Superior temporal gyrus (tissue), 1 donor: ENCODE measurements at regions not wholly inside any gene's neighbourhood (a gene's known extent, or its start where the extent isn't known, plus 50 kb on each side); places are given as distances from the start of the nearest gene placed in this dataset.
"Not testable (repeated sequence)": the region's sequence is repeated elsewhere in the genome, so short reads cannot be mapped to it uniquely, and the experiment has no call there.

ENCODE experiments used
- DNase-seq: peaks from one replicate; pipeline ENCODE4 v3.0.0-alpha.2; 2016; ENCODE audit errors: extremely low spot score

GRCh38 chr9:134561427-134562145 lies 80.0 kb upstream of the COL5A1 start:
- DNase-seq: no peak

- DNase-seq: no peak
These were observed 79.3 kb upstream of the COL5A1 start for GRCh38 chr9:134562146-134562849.

GRCh38 chr9:134563397-134563796 lies 78.2 kb upstream of the COL5A1 start:
- DNase-seq: no peak

DNA sequence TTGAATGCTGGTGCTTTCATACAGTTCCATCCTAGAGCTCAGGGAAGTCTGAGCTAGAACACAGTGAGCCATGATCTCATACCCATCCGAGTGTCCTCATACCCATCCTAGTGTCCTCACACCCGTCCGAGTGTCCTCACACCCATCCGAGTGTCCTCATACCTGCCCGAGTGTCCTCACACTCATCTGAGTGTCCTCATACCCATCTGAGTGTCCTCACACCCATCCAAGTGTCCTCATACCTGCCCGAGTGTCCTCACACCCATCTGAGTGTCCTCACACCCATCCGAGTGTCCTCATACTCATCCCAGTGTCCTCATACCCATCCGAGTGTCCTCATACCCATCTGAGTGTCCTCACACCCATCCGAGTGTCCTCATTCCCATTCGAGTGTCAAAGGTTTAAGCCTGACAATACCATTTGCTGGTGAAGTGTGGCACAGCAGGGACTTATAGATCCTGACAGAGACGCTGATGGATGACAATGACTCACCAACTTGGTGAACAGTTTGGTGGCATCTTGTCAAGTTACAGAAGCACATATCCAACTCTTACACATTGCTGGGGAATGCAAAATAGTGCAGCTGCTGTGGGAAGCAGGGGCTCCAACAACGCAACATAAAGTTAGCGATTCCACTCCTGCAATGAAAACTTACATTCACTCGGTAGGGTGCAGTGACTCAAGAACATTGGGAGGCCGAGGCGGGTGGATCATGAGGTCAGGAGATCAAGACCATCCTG lies 77.0 kb upstream of the COL5A1 start:
- no peak for DNase-seq

GRCh38 chr9:134565316-134565915 lies 76.2 kb upstream of the COL5A1 start:
- no peak for DNase-seq

GRCh38 chr9:134566196-134566847 lies 75.3 kb upstream of the COL5A1 start:
- DNase-seq: no peak

- DNase-seq: no peak
These were observed 74.7 kb upstream of the COL5A1 start for GRCh38 chr9:134566936-134567335.

GRCh38 chr9:134568116-134568515 lies 73.5 kb upstream of the COL5A1 start:
- DNase-seq: no peak

DNA sequence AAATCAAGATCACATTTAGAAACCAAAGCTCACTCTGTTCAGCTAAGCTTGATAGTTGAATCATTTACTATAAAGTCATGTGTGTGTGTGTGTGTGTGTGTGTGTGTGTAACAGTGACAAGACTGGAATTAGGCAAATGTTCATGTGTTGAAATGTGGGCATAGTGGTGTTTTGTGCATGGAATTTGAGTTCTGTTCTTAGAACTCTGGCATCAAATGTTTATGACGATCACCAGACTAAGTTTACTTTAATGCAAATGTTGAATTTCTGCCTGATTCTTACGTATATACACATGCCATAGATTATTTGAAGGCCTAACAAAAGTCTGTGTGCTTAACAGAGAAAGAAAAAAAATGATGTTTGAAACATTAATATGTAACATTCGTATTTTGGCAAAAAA lies 72.8 kb upstream of the COL5A1 start:
- no peak for DNase-seq

GRCh38 chr9:134569626-134570025 lies 72.0 kb upstream of the COL5A1 start:
- no peak for DNase-seq

DNA sequence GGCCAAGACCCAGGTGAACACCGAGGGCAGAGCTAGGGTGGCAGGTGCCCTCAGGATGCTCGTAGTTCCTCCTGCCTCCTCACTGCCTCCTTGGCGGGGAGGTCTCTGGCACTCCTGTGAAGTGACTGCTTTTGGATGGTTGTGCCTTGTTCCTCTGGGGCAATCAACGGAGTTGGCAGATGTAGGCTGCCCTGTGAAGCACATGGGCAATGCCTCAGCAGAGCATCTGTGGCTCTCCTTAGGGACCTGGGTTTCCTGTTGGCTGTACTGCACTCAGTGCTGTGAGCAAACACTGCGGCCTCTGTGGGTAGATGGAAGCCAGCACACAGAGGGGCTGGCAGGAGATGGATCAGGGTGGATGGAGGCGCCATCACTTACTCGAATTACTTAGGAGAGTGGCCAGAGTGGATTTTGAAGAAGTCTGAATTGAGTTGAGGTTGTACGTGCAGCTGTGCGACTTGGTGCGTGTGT lies 71.4 kb upstream of the COL5A1 start:
- no peak for DNase-seq

DNA sequence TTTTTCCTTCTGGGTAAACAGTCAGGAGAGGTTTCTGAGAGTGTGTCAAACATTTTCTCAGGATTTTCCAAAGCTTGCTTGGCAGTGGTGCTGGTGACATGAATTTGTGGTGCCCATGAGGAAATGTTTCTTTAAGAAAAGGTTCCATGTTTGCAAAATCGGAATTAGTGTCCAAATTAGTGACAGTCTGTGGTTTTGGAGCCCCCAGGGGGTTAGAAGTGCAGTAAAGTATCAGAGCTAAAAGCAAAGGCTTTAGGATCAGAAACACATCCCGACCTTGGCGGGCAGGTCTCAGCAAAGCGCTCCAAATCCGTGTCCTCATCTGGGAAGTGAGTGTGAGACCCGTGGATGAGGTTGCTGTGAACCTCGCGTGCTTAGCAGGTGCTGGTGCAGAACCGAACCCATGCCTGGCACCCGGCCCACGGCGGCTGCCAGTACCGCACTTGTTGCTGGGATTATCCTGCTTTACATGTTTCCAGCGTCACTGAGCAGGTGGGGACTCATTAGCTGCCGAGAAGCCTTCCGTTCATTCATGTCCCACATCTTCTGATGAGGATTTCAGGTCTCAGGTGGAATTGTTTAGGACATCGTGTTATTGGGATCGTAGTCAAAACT lies 70.8 kb upstream of the COL5A1 start:
- DNase-seq: no peak

- no peak for DNase-seq
These were observed 70.2 kb upstream of the COL5A1 start for GRCh38 chr9:134571326-134571931.

- no peak for DNase-seq
These were observed 69.4 kb upstream of the COL5A1 start for GRCh38 chr9:134571946-134572917.

- DNase-seq: not testable (repeated sequence)
These were observed 66.9 kb upstream of the COL5A1 start for GRCh38 chr9:134574686-134575085.

DNA sequence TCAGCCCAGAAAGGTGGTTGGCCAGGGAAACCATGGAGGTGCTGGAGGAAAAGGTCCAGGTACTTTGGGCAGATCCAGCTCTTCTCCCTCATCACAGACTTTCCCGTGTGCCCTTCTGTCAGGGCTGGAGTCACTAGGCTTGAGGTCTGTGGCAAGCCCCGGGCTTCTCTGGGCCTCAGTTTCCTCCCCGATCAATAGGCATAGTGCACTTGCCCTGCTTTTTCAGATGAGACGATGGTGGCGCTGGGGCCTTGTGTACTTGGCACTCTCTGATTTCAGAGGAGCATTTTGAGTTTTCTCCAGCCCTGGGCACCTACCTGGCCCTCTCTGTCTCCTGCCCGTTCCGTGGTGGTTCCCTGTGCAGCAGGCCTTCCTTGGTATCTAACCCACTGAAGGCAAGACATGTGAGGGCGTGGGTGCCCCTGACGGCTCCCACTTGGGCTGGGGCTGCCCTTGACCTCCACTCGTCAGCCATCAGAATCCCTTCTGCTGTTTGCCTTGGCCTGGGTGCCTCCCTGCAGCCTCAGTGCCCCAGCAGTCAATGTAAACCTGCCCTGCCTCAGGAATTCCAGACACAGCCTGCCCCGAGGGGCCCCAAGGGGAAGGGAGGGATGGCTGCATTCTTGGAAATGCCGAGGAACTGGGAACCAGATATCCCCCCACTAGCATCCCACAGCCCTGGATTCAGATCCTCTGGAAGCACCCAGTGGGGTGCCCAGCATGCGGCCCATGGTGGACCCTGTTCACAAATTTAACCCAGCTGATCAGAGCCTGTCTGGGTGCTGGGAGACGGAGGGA lies 66.3 kb upstream of the COL5A1 start:
- no peak for DNase-seq

- DNase-seq: no peak
These were observed 65.8 kb upstream of the COL5A1 start for GRCh38 chr9:134575901-134576176.

- no peak for DNase-seq
These were observed 56.5 kb upstream of the COL5A1 start for GRCh38 chr9:134585021-134585561.
